ENCODE measurements at regions not wholly inside any gene's neighbourhood (a gene's known extent, or its start where the extent isn't known, plus 50 kb on each side); places are given as distances from the start of the nearest gene placed in this dataset.

- no peak for DNase-seq
- Histone ChIP-seq H3K4me3 (ENCODE audit: low read depth, low read length) (no peak overlapping the region), H3K27me3 (replicated peaks; ENCODE audit: control insufficient read depth, insufficient read depth, low read length) (no peaks in the 10 kb centered on the region; the same call in 1 of the 2 replicates), H3K9me3 (no peaks in the 10 kb centered on the region), H3K4me1 (no peaks in the 10 kb centered on the region), H3K36me3 (ENCODE audit: control insufficient read depth, insufficient read depth, low read length) (no peaks in the 10 kb centered on the region)
- intact Hi-C loops (cut with micrococcal nuclease; ENCODE audit: unreplicated experiment): no loop called here
- no peak overlapping the region for H3K27ac Mint-ChIP-seq (ENCODE audit: unreplicated experiment)
- H3K9me3 Mint-ChIP-seq (ENCODE audit: unreplicated experiment): no peaks in the 10 kb centered on the region
- no TSS peak for BruUV-seq (replicated peaks)
- peaks cover 6% of the 10 kb centered on the region for H3K4me1 Mint-ChIP-seq (ENCODE audit: low read depth, unreplicated experiment)
- H3K36me3 Mint-ChIP-seq (ENCODE audit: insufficient read depth, unreplicated experiment): no peaks in the 10 kb centered on the region
- ChIA-PET POLR2A (no interaction called here), CTCF (no interaction called here)
- no peak for TF ChIP-seq CTCF (IDR thresholded peaks at IDR 0.05; ENCODE audit: insufficient read depth in 1 of 2, low read depth in 1 of 2, low read length in 1 of 2, severe bottlenecking in 1 of 2, unreplicated experiment in 1 of 2)
- no peaks in the 10 kb centered on the region for H3K27me3 Mint-ChIP-seq (ENCODE audit: insufficient read depth, unreplicated experiment)
- no peak overlapping the region for H3K4me3 Mint-ChIP-seq (ENCODE audit: unreplicated experiment)
Measured at GRCh38 chr15:73807865-73808264, 54.7 kb upstream of the INSYN1 start.

GRCh38 chr15:73809728-73810501, 56.8 kb upstream of the INSYN1 start:
- Histone ChIP-seq H3K27me3 (replicated peaks; ENCODE audit: control insufficient read depth, insufficient read depth, low read length) (no peaks in the 10 kb centered on the region; the same call in 1 of the 2 replicates), H3K4me3 (ENCODE audit: low read depth, low read length) (no peak overlapping the region), H3K9me3 (no peaks in the 10 kb centered on the region), H3K4me1 (no peaks in the 10 kb centered on the region), H3K36me3 (ENCODE audit: control insufficient read depth, insufficient read depth, low read length) (no peaks in the 10 kb centered on the region)
- Mint-ChIP-seq H3K27me3 (ENCODE audit: insufficient read depth, unreplicated experiment) (no peaks in the 10 kb centered on the region), H3K4me3 (ENCODE audit: unreplicated experiment) (no peak overlapping the region), H3K36me3 (ENCODE audit: insufficient read depth, unreplicated experiment) (no peaks in the 10 kb centered on the region), H3K4me1 (ENCODE audit: low read depth, unreplicated experiment) (peaks cover 6% of the 10 kb centered on the region), H3K27ac (ENCODE audit: unreplicated experiment) (no peak overlapping the region), H3K9me3 (ENCODE audit: unreplicated experiment) (no peaks in the 10 kb centered on the region)
- no peak for DNase-seq
- POLR2A ChIA-PET: no interaction called here
- CTCF ChIA-PET: no interaction called here
- intact Hi-C loops (cut with micrococcal nuclease; ENCODE audit: unreplicated experiment): no loop called here
- BruUV-seq (replicated peaks): no TSS peak
- TF ChIP-seq CTCF (IDR thresholded peaks at IDR 0.05; ENCODE audit: insufficient read depth in 1 of 2, low read depth in 1 of 2, low read length in 1 of 2, severe bottlenecking in 1 of 2, unreplicated experiment in 1 of 2): no peak

GRCh38 chr15:73812806-73813465, 59.8 kb upstream of the INSYN1 start:
- Histone ChIP-seq H3K36me3 (ENCODE audit: control insufficient read depth, insufficient read depth, low read length) (no peaks in the 10 kb centered on the region), H3K4me3 (ENCODE audit: low read depth, low read length) (no peak overlapping the region), H3K9me3 (no peaks in the 10 kb centered on the region), H3K27me3 (replicated peaks; ENCODE audit: control insufficient read depth, insufficient read depth, low read length) (no peaks in the 10 kb centered on the region; the same call in none of the 2 replicates), H3K4me1 (no peaks in the 10 kb centered on the region)
- TF ChIP-seq CTCF (IDR thresholded peaks at IDR 0.05; ENCODE audit: insufficient read depth in 1 of 2, low read depth in 1 of 2, low read length in 1 of 2, severe bottlenecking in 1 of 2, unreplicated experiment in 1 of 2): no peak
- H3K4me3 Mint-ChIP-seq (ENCODE audit: unreplicated experiment): no peak overlapping the region
- BruUV-seq (replicated peaks): no TSS peak
- no peak overlapping the region for H3K27ac Mint-ChIP-seq (ENCODE audit: unreplicated experiment)
- DNase-seq: no peak
- no peaks in the 10 kb centered on the region for H3K36me3 Mint-ChIP-seq (ENCODE audit: insufficient read depth, unreplicated experiment)
- POLR2A ChIA-PET: no interaction called here
- no peaks in the 10 kb centered on the region for H3K9me3 Mint-ChIP-seq (ENCODE audit: unreplicated experiment)
- intact Hi-C loops (cut with micrococcal nuclease; ENCODE audit: unreplicated experiment): no loop called here
- no peaks in the 10 kb centered on the region for H3K4me1 Mint-ChIP-seq (ENCODE audit: low read depth, unreplicated experiment)
- no peaks in the 10 kb centered on the region for H3K27me3 Mint-ChIP-seq (ENCODE audit: insufficient read depth, unreplicated experiment)
- CTCF ChIA-PET: no interaction called here

All from Caco-2 (cell line).